ENCODE measurements at regions not wholly inside any gene's neighbourhood (a gene's known extent, or its start where the extent isn't known, plus 50 kb on each side); places are given as distances from the start of the nearest gene placed in this dataset.

DNA sequence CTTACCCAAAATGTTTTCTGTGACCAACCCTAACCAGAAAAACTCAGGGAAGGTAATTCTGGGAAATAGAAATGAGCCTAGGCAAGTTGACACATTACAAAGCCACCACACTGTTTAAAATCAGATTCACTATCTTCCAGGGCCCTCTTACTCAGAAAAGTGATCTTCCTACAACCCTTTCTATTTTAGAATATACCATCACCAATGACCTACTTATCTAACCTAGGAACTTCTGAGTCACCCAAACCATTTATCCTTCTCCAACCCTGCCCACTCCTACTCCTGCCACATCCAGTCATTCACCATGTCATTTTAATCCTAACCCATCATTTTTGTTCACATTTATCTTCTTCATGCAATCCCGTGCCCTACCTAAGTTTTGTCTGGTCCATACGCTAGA is 89.9 kb downstream of the FTHL17 start:
- Histone ChIP-seq H3K4me1 (ENCODE audit: control insufficient read depth, insufficient read depth, low read length, unreplicated experiment) (no peaks in the 10 kb centered on the region), H3K27me3 (ENCODE audit: insufficient read depth, low read length) (peaks cover 4% of the 10 kb centered on the region; the same call in 1 of the 2 replicates), H2AFZ (ENCODE audit: low read length, unreplicated experiment) (no peak overlapping the region), H3K79me2 (ENCODE audit: control insufficient read depth, insufficient read depth, low read length, unreplicated experiment) (no peaks in the 10 kb centered on the region), H3K27ac (ENCODE audit: low read depth, low read length) (no peak overlapping the region), H3K36me3 (ENCODE audit: insufficient read depth, low read length) (no peaks in the 10 kb centered on the region), H3K4me3 (ENCODE audit: low read depth, low read length) (no peak overlapping the region)

DNA sequence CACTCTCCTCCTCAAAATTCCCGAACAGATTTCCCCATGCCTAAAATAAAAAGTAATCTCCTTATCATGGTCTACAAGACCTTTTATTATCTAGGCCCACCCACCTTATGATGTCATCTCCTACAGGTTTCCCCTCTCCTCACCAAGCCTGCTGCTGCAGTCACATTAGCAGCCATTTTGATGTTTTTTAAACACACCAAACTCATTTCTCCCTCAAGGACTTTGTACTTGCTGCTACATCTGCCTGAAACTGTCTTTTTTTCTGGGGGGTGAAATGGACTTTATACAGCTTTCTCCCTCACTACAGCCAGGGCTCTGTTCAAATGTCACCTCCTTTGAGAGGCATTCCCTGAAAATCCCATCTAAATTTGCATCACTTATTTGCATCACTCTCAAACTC is 90.2 kb upstream of the TAB3 start:
- H3K4me1 ChIP-seq (ENCODE audit: control insufficient read depth, insufficient read depth, low read length, unreplicated experiment), result no peaks in the 10 kb centered on the region
- H3K4me3 ChIP-seq (ENCODE audit: low read depth, low read length), result no peak overlapping the region
- H3K27ac ChIP-seq (ENCODE audit: low read depth, low read length), result no peak overlapping the region
- H3K36me3 ChIP-seq (ENCODE audit: insufficient read depth, low read length), result no peaks in the 10 kb centered on the region
- H2AFZ ChIP-seq (ENCODE audit: low read length, unreplicated experiment), result no peak overlapping the region
- H3K79me2 ChIP-seq (ENCODE audit: control insufficient read depth, insufficient read depth, low read length, unreplicated experiment), result no peaks in the 10 kb centered on the region
- peaks cover 10% of the 10 kb centered on the region; the same call in 1 of the 2 replicates for H3K27me3 ChIP-seq (ENCODE audit: insufficient read depth, low read length)

DNA sequence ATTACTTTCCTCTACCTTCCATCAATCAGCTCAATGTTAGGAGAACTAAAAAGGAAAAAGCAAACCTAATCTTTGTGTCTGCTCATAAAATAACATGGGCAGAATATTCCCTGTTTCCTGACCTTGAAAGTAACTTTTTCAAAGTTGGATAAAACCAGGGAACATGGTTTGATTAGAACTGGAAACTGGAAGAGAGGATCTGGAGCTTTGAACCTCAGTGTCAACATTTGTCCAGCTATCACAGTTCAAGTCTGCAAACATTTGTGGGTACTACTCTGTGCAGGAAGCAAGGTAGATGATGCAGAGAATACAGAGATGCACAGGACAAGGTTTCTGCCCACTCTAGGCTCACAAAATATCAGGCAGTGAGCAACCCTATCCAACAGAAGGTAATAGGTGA is 86.4 kb upstream of the TAB3 start:
- Histone ChIP-seq H3K4me3 (ENCODE audit: low read depth, low read length) (no peak overlapping the region), H3K27me3 (ENCODE audit: insufficient read depth, low read length) (peaks cover 10% of the 10 kb centered on the region; the same call in 1 of the 2 replicates), H3K36me3 (ENCODE audit: insufficient read depth, low read length) (no peaks in the 10 kb centered on the region), H2AFZ (ENCODE audit: low read length, unreplicated experiment) (no peak overlapping the region), H3K27ac (ENCODE audit: low read depth, low read length) (no peak overlapping the region), H3K4me1 (ENCODE audit: control insufficient read depth, insufficient read depth, low read length, unreplicated experiment) (no peaks in the 10 kb centered on the region), H3K79me2 (ENCODE audit: control insufficient read depth, insufficient read depth, low read length, unreplicated experiment) (no peaks in the 10 kb centered on the region)

DNA sequence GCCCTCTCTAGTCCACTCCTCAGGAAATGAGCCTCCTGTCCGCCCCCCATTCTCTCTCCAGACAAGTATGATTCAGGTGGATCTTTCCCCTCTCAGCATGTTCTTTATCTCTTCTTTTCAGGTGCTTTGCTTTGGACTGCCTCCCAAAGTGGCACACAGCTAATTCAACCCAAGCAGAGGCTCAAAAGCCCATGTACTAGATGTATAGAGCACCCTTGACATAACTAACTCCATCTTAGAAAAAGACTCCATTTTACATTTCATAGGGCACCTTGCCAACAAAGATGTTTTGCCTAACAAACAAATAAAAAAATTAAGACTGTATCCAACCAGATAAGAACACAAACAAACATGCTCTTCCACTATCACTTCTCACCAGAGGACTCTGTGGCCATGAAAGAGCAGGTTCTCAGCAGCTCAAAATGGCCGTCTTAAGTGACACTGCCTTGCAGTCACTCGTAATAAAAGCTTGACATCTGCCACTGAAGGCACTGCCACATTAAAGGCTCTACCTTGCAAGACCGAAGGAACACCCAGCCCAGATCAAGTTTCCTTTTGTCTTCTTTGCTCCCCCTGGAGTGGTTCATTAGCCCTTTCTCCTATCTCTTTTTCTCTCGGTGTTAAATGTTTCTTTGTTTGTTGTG is 84.9 kb upstream of the TAB3 start:
- Histone ChIP-seq H2AFZ (ENCODE audit: low read length, unreplicated experiment) (no peak overlapping the region), H3K4me3 (ENCODE audit: low read depth, low read length) (no peak overlapping the region), H3K4me1 (ENCODE audit: control insufficient read depth, insufficient read depth, low read length, unreplicated experiment) (no peaks in the 10 kb centered on the region), H3K27ac (ENCODE audit: low read depth, low read length) (no peak overlapping the region), H3K79me2 (ENCODE audit: control insufficient read depth, insufficient read depth, low read length, unreplicated experiment) (no peaks in the 10 kb centered on the region), H3K27me3 (ENCODE audit: insufficient read depth, low read length) (peaks cover 9% of the 10 kb centered on the region; the same call in 1 of the 2 replicates), H3K36me3 (ENCODE audit: insufficient read depth, low read length) (no peaks in the 10 kb centered on the region)

- Histone ChIP-seq H3K4me3 (ENCODE audit: low read depth, low read length) (peak overlapping the region; percentile 85), H3K79me2 (ENCODE audit: control insufficient read depth, insufficient read depth, low read length, unreplicated experiment) (no peaks in the 10 kb centered on the region), H3K36me3 (ENCODE audit: insufficient read depth, low read length) (no peaks in the 10 kb centered on the region), H3K4me1 (ENCODE audit: control insufficient read depth, insufficient read depth, low read length, unreplicated experiment) (no peaks in the 10 kb centered on the region), H3K27ac (ENCODE audit: low read depth, low read length) (no peak overlapping the region), H2AFZ (ENCODE audit: low read length, unreplicated experiment) (peak overlapping the region; percentile 99), H3K27me3 (ENCODE audit: insufficient read depth, low read length) (peaks cover 20% of the 10 kb centered on the region; the same call in 1 of the 2 replicates)
Measured at GRCh38 chrX:30971774-30972603, 82.9 kb upstream of the TAB3 start.

DNA sequence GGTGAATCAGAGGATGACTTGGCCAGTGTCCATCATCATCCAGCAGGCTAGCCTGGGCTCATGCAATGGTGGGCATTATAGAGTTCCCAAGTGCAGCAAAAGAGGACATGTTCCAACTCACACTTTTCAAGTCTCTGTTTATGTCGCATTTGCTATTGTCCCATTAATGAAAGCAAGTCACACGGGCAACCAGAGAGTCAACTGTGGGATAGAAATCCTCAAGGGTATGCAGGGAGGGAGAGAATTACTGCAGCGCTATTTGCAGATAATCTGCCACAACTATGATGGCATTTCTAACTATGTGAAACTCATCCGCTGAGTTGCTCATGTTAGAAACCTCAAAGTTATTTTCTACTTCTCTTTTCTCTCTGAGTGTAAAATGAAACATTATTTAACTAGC is 78.5 kb upstream of the TAB3 start:
- Histone ChIP-seq H3K79me2 (ENCODE audit: control insufficient read depth, insufficient read depth, low read length, unreplicated experiment) (no peaks in the 10 kb centered on the region), H3K27me3 (ENCODE audit: insufficient read depth, low read length) (peaks cover 14% of the 10 kb centered on the region; the same call in 1 of the 2 replicates), H3K36me3 (ENCODE audit: insufficient read depth, low read length) (no peaks in the 10 kb centered on the region), H3K4me1 (ENCODE audit: control insufficient read depth, insufficient read depth, low read length, unreplicated experiment) (no peaks in the 10 kb centered on the region), H3K27ac (ENCODE audit: low read depth, low read length) (no peak overlapping the region), H2AFZ (ENCODE audit: low read length, unreplicated experiment) (no peak overlapping the region), H3K4me3 (ENCODE audit: low read depth, low read length) (no peak overlapping the region)

DNA sequence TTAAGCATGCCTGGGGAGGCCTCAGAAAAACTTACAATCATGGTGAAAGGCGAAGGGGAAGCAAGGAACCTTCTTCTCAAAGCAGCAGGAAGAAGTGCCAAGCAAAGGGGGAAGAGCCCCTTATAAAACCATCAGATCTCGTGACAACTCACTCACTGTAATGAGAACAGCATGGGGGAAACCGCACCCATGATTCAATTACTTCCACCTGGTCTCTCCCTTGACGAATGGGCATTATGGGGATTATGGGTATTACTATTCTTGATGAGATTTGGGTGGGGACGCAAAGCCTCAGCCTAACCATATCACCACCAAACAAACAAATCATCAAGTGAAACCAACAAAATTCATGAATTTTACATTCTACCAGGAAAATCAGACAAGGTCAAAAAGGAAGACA is 76.7 kb upstream of the TAB3 start:
- Histone ChIP-seq H3K27me3 (ENCODE audit: insufficient read depth, low read length) (peaks cover 14% of the 10 kb centered on the region; the same call in 1 of the 2 replicates), H3K36me3 (ENCODE audit: insufficient read depth, low read length) (no peaks in the 10 kb centered on the region), H3K4me1 (ENCODE audit: control insufficient read depth, insufficient read depth, low read length, unreplicated experiment) (no peaks in the 10 kb centered on the region), H3K4me3 (ENCODE audit: low read depth, low read length) (no peak overlapping the region), H3K79me2 (ENCODE audit: control insufficient read depth, insufficient read depth, low read length, unreplicated experiment) (no peaks in the 10 kb centered on the region), H3K27ac (ENCODE audit: low read depth, low read length) (no peak overlapping the region), H2AFZ (ENCODE audit: low read length, unreplicated experiment) (no peak overlapping the region)

DNA sequence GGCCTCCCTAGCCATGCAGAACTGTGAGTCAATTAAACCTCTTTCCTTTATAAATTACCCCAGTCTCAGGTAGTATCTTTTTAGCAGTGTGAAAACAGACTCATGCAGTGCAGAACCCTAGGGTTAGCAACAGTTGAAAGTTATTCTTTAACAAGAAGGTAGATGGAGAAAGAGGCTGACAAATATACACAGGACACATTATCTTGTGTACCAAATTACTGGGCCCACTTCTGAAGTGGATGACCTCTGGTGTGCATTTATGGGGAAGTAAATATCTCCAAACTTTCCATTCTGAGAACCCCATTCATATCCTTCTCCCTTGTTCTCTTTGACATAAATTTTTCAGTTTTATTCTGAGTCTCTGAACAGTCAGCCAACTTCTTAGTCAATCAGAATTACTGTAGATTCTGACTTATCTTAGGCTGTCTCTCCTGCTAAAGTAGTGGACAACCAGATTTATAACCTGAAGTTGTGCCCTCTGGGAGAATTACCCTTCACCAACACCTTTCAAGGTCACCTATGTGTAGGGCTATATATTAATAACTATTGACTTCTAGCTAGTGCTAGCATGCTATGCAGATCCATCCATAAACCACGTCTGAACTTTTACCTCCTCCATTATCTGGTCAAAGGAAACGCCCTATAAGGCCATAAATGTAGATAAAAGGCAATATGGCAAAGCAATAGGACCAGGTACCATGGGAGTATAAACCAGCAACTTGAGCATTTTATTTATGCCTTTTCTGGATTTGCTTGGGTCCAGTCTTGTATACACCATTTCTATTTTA is 72.5 kb upstream of the TAB3 start:
- no peak overlapping the region for H3K4me3 ChIP-seq (ENCODE audit: low read depth, low read length)
- H3K4me1 ChIP-seq (ENCODE audit: control insufficient read depth, insufficient read depth, low read length, unreplicated experiment), result no peaks in the 10 kb centered on the region
- no peaks in the 10 kb centered on the region for H3K36me3 ChIP-seq (ENCODE audit: insufficient read depth, low read length)
- H3K79me2 ChIP-seq (ENCODE audit: control insufficient read depth, insufficient read depth, low read length, unreplicated experiment), result no peaks in the 10 kb centered on the region
- H3K27me3 ChIP-seq (ENCODE audit: insufficient read depth, low read length), result no peaks in the 10 kb centered on the region
- H3K27ac ChIP-seq (ENCODE audit: low read depth, low read length), result no peak overlapping the region
- no peak overlapping the region for H2AFZ ChIP-seq (ENCODE audit: low read length, unreplicated experiment)

- Histone ChIP-seq H3K4me3 (ENCODE audit: low read depth, low read length) (no peak overlapping the region), H3K27ac (ENCODE audit: low read depth, low read length) (no peak overlapping the region), H3K27me3 (ENCODE audit: insufficient read depth, low read length) (no peaks in the 10 kb centered on the region), H2AFZ (ENCODE audit: low read length, unreplicated experiment) (no peak overlapping the region), H3K4me1 (ENCODE audit: control insufficient read depth, insufficient read depth, low read length, unreplicated experiment) (no peaks in the 10 kb centered on the region), H3K79me2 (ENCODE audit: control insufficient read depth, insufficient read depth, low read length, unreplicated experiment) (no peaks in the 10 kb centered on the region), H3K36me3 (ENCODE audit: insufficient read depth, low read length) (no peaks in the 10 kb centered on the region)
Measured at GRCh38 chrX:30957753-30958152, 68.7 kb upstream of the TAB3 start.

DNA sequence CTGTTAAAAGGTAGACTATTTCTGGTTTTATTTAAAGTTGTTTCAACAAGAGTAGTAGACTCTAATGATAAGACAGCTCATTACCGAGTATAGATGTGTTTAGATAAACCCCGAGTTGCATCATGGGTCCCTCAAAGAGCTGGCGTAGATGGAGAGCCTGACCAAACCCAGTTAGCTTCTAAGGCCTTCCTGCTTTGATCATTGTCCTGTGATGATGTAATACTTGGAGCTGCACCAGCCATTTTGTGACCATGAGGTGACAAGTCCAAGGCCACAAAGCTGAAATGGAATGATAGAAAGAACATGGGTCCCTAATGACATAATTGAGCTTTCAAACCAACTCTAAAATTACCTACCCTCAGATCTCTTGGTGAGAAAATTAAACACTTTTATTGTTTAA is 66.6 kb upstream of the TAB3 start:
- Histone ChIP-seq H3K27ac (ENCODE audit: low read depth, low read length) (no peak overlapping the region), H3K4me1 (ENCODE audit: control insufficient read depth, insufficient read depth, low read length, unreplicated experiment) (no peaks in the 10 kb centered on the region), H3K79me2 (ENCODE audit: control insufficient read depth, insufficient read depth, low read length, unreplicated experiment) (no peaks in the 10 kb centered on the region), H2AFZ (ENCODE audit: low read length, unreplicated experiment) (no peak overlapping the region), H3K27me3 (ENCODE audit: insufficient read depth, low read length) (no peaks in the 10 kb centered on the region), H3K4me3 (ENCODE audit: low read depth, low read length) (no peak overlapping the region), H3K36me3 (ENCODE audit: insufficient read depth, low read length) (no peaks in the 10 kb centered on the region)

Measured in ACC112 (cell line).